ENCODE measurements at regions not wholly inside any gene's neighbourhood (a gene's known extent, or its start where the extent isn't known, plus 50 kb on each side); places are given as distances from the start of the nearest gene placed in this dataset.

DNA sequence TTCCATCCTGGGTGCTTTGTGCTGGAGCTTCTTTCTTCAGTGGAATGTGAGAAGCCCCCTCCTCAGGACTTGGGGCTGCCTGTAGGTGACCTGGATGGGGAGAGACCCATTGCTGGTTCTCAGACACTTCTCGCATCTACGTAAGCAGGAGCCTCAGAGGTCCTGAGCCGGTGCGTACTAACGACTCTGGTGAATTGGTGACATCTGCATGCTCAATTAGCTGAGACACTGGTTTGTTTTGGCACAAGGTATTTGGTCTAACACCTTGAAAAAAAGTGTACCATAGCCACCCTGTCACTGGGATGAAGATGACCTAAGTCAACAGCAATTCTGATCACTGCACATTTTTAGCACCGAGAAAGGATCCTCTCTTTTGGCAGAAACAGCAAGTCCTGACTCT, 57.7 kb downstream of the LRRC30 start:
- H3K79me2 ChIP-seq (ENCODE audit: insufficient read depth, low read length) = no peaks in the 10 kb centered on the region
- H3K9me2 ChIP-seq (ENCODE audit: low read depth, low read length) = no peaks in the 10 kb centered on the region
- no peak overlapping the region for H3K4me2 ChIP-seq (ENCODE audit: low read length)
- no peaks in the 10 kb centered on the region for H3K36me3 ChIP-seq (ENCODE audit: insufficient read depth, low read length)
- H3K9me3 ChIP-seq (ENCODE audit: low read length) = no peaks in the 10 kb centered on the region
- TF ChIP-seq, protein P1, sequence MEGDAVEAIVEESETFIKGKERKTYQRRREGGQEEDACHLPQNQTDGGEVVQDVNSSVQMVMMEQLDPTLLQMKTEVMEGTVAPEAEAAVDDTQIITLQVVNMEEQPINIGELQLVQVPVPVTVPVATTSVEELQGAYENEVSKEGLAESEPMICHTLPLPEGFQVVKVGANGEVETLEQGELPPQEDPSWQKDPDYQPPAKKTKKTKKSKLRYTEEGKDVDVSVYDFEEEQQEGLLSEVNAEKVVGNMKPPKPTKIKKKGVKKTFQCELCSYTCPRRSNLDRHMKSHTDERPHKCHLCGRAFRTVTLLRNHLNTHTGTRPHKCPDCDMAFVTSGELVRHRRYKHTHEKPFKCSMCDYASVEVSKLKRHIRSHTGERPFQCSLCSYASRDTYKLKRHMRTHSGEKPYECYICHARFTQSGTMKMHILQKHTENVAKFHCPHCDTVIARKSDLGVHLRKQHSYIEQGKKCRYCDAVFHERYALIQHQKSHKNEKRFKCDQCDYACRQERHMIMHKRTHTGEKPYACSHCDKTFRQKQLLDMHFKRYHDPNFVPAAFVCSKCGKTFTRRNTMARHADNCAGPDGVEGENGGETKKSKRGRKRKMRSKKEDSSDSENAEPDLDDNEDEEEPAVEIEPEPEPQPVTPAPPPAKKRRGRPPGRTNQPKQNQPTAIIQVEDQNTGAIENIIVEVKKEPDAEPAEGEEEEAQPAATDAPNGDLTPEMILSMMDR (IDR thresholded peaks at IDR 0.05; ENCODE audit: low read length) = no peak
- no peak for TF ChIP-seq EZH2 (IDR thresholded peaks at IDR 0.05; ENCODE audit: borderline replicate concordance, low read length)
- no peak overlapping the region for H3K9ac ChIP-seq (ENCODE audit: low read length)
- H2AFZ ChIP-seq (ENCODE audit: low read length) = no peak overlapping the region
- H3K4me1 ChIP-seq (ENCODE audit: insufficient read depth, low read length, severe bottlenecking) = no peaks in the 10 kb centered on the region
- no peak overlapping the region for H3K4me3 ChIP-seq (ENCODE audit: low read depth, low read length, poor library complexity, severe bottlenecking)
- no peaks in the 10 kb centered on the region for H3K27me3 ChIP-seq (ENCODE audit: insufficient read depth, low read length)
- no peaks in the 10 kb centered on the region for H3F3A ChIP-seq (ENCODE audit: insufficient read depth, low read length)
- H3K27ac ChIP-seq (ENCODE audit: low read depth, low read length, poor library complexity, severe bottlenecking) = no peak overlapping the region
- no peaks in the 10 kb centered on the region for H4K20me1 ChIP-seq (ENCODE audit: insufficient read depth, low read length)

DNA sequence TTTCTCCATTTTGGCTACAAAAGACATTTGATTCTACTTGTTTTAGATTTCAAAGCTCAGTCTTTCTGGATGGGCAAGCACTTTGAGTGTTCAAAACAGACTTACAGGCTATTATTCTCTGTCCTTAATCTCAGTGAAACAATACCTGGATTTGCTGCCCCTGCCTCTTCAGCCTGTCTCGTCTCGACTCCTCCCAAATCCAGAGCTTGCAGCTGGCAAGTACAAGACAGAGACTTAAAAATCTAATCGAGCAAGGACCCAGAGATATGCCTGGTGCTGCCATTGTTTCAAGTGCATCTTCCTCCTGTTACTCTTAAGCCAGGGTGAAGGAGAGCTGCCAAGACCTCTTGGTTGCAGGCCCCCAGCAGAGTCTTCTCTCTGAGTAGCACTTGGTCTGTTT, 59.2 kb downstream of the LRRC30 start:
- Histone ChIP-seq H3K4me3 (ENCODE audit: low read depth, low read length, poor library complexity, severe bottlenecking) (no peak overlapping the region), H3K9me2 (ENCODE audit: low read depth, low read length) (no peaks in the 10 kb centered on the region), H4K20me1 (ENCODE audit: insufficient read depth, low read length) (no peaks in the 10 kb centered on the region), H3F3A (ENCODE audit: insufficient read depth, low read length) (no peaks in the 10 kb centered on the region), H2AFZ (ENCODE audit: low read length) (no peak overlapping the region), H3K4me2 (ENCODE audit: low read length) (no peak overlapping the region), H3K9me3 (ENCODE audit: low read length) (no peaks in the 10 kb centered on the region), H3K4me1 (ENCODE audit: insufficient read depth, low read length, severe bottlenecking) (no peaks in the 10 kb centered on the region), H3K27me3 (ENCODE audit: insufficient read depth, low read length) (no peaks in the 10 kb centered on the region), H3K27ac (ENCODE audit: low read depth, low read length, poor library complexity, severe bottlenecking) (no peak overlapping the region), H3K36me3 (ENCODE audit: insufficient read depth, low read length) (no peaks in the 10 kb centered on the region), H3K9ac (ENCODE audit: low read length) (no peak overlapping the region), H3K79me2 (ENCODE audit: insufficient read depth, low read length) (no peaks in the 10 kb centered on the region)
- TF ChIP-seq, protein P1 (IDR thresholded peaks at IDR 0.05; ENCODE audit: low read length) = no peak
- TF ChIP-seq EZH2 (IDR thresholded peaks at IDR 0.05; ENCODE audit: borderline replicate concordance, low read length) = no peak

DNA sequence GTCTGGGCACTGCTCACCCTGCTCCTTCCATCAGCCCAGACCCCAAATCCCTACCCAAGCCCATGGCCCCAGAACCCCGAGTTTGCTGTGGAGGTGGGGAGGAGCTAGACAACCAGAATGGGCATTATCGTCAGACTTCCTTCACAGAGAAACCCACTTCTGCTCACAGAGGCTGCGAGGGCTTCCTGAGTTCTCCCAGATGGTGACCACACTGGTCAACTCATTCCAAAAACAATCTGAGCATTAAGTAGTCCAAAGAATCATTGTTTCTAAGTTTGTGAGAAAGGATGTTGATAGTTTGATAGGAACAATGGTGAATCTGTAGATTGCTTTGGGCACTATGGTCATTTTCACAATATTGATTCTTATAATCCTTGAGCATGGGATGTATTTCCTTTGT, 60.2 kb downstream of the LRRC30 start:
- Histone ChIP-seq H3K27me3 (ENCODE audit: insufficient read depth, low read length) (no peaks in the 10 kb centered on the region), H3K27ac (ENCODE audit: low read depth, low read length, poor library complexity, severe bottlenecking) (no peak overlapping the region), H3K9ac (ENCODE audit: low read length) (no peak overlapping the region), H3F3A (ENCODE audit: insufficient read depth, low read length) (no peaks in the 10 kb centered on the region), H3K36me3 (ENCODE audit: insufficient read depth, low read length) (no peaks in the 10 kb centered on the region), H3K4me3 (ENCODE audit: low read depth, low read length, poor library complexity, severe bottlenecking) (no peak overlapping the region), H3K4me2 (ENCODE audit: low read length) (no peak overlapping the region), H4K20me1 (ENCODE audit: insufficient read depth, low read length) (no peaks in the 10 kb centered on the region), H3K4me1 (ENCODE audit: insufficient read depth, low read length, severe bottlenecking) (no peaks in the 10 kb centered on the region), H3K79me2 (ENCODE audit: insufficient read depth, low read length) (no peaks in the 10 kb centered on the region), H3K9me2 (ENCODE audit: low read depth, low read length) (no peaks in the 10 kb centered on the region), H3K9me3 (ENCODE audit: low read length) (no peaks in the 10 kb centered on the region), H2AFZ (ENCODE audit: low read length) (no peak overlapping the region)
- no peak for TF ChIP-seq EZH2 (IDR thresholded peaks at IDR 0.05; ENCODE audit: borderline replicate concordance, low read length)
- TF ChIP-seq, protein P1 (IDR thresholded peaks at IDR 0.05; ENCODE audit: low read length) = no peak
